GM23338 (cell line): ENCODE measurements at regions not wholly inside any gene's neighbourhood (a gene's known extent, or its start where the extent isn't known, plus 50 kb on each side); places are given as distances from the start of the nearest gene placed in this dataset.

Source experiments
- CREB1 ChIP-seq: fragments of 250-450 bp; sonication (Bioruptor Pico); IDR thresholded peaks from 2 replicates; pipeline ENCODE4 v1.5.0; 2020; ENCODE audit warnings: low read depth, mild to moderate bottlenecking, moderate library complexity
- EZH2 ChIP-seq: fragments of 200-600 bp; sonication (generic); IDR thresholded peaks from one replicate; pipeline ENCODE4 v1.8.0; 2017; ENCODE audit warnings: antibody characterized with exemption, mild to moderate bottlenecking, low read depth; ENCODE audit not compliant: unreplicated experiment
- EZH2phosphoT487 ChIP-seq: fragments of 200-600 bp; sonication (generic); IDR thresholded peaks from one replicate; pipeline ENCODE4 v1.8.1; 2018; ENCODE audit warnings: antibody characterized with exemption; ENCODE audit not compliant: unreplicated experiment
- POLR2AphosphoS5 ChIP-seq: IDR thresholded peaks from 2 replicates; pipeline ENCODE4 v1.6.1; 2016; ENCODE audit warnings: antibody characterized with exemption, low read depth
- REST ChIP-seq: IDR thresholded peaks from one replicate; pipeline ENCODE4 v1.6.1; 2018; ENCODE audit warnings: antibody characterized with exemption; ENCODE audit not compliant: unreplicated experiment
- TF ChIP-seq, protein P1 (sequence below), 2 experiments: fragments of 200-600 bp in 1 of 2; sonication (generic) in 1 of 2; conservative IDR thresholded peaks; 2 replicates each; pipeline versions ENCODE4 v1.5.1 to v1.6.1; 2016 to 2017; ENCODE audit warnings: antibody characterized with exemption in 2 of 2, low read depth in 2 of 2, mild to moderate bottlenecking in 2 of 2, moderate library complexity in 1 of 2

- TF ChIP-seq, protein P1, sequence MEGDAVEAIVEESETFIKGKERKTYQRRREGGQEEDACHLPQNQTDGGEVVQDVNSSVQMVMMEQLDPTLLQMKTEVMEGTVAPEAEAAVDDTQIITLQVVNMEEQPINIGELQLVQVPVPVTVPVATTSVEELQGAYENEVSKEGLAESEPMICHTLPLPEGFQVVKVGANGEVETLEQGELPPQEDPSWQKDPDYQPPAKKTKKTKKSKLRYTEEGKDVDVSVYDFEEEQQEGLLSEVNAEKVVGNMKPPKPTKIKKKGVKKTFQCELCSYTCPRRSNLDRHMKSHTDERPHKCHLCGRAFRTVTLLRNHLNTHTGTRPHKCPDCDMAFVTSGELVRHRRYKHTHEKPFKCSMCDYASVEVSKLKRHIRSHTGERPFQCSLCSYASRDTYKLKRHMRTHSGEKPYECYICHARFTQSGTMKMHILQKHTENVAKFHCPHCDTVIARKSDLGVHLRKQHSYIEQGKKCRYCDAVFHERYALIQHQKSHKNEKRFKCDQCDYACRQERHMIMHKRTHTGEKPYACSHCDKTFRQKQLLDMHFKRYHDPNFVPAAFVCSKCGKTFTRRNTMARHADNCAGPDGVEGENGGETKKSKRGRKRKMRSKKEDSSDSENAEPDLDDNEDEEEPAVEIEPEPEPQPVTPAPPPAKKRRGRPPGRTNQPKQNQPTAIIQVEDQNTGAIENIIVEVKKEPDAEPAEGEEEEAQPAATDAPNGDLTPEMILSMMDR (conservative IDR thresholded peaks at IDR 0.05; ENCODE audit: low read depth in 2 of 2), result no peak
- TF ChIP-seq EZH2phosphoT487 (no peak), CREB1 (CRISPR knock-in tag) (no peak), EZH2 (no peak), POLR2AphosphoS5 (no peak), REST (no peak)
Measured at GRCh38 chr18:70617020-70617763, 328.3 kb downstream of the SOCS6 start.
